HEK293 (cell line): ENCODE measurements at regions not wholly inside any gene's neighbourhood (a gene's known extent, or its start where the extent isn't known, plus 50 kb on each side); places are given as distances from the start of the nearest gene placed in this dataset.

ENCODE experiments used
- CTCF ChIA-PET: fragments of 350-600 bp; formaldehyde crosslinking; extraction: SDS; loops from one replicate; lab custom pipeline; 2021; ENCODE audit warnings: antibody characterized with exemption; lab: Yijun Ruan, JAX
- POLR2A ChIA-PET: fragments of 300-600 bp; formaldehyde crosslinking; extraction: SDS; loops from one replicate; lab custom pipeline; 2020; ENCODE audit warnings: antibody characterized with exemption, inconsistent platforms; lab: Yijun Ruan, JAX
- H3K27ac ChIP-seq: fragments of 200-500 bp; sonication (Bioruptor generic); 2 replicates; pipeline ENCODE4 v1.5.1; 2014; ENCODE audit warnings: low read depth, low read length, control low read depth, inconsistent platforms; ENCODE audit errors: extremely low read depth
- H3K36me3 ChIP-seq, 2 experiments: fragments of 200-500 bp in 1 of 2; sonication (Bioruptor generic) in 1 of 2; 1 replicate in 1 of 2; 2 replicates in 1 of 2; pipeline ENCODE4 v1.5.1; 2014 to 2017; ENCODE audit warnings: inconsistent platforms in 2 of 2, low read length in 2 of 2; ENCODE audit not compliant: control insufficient read depth in 2 of 2, insufficient read depth in 1 of 2
- H3K4me1 ChIP-seq: fragments of 200-500 bp; sonication (Bioruptor generic); 2 replicates; pipeline ENCODE4 v1.5.1; 2014; ENCODE audit warnings: mild to moderate bottlenecking, low read length, inconsistent platforms; ENCODE audit not compliant: control insufficient read depth, insufficient read depth
- H3K4me3 ChIP-seq: 2 replicates; pipeline ENCODE4 v1.5.1; 2011; ENCODE audit warnings: low read depth, mild to moderate bottlenecking, control low read depth, low read length, moderate library complexity
- H3K9me3 ChIP-seq: fragments of 200-500 bp; sonication (Bioruptor generic); 2 replicates; pipeline ENCODE4 v1.5.1; 2014; ENCODE audit warnings: low read depth, low read length, inconsistent platforms; ENCODE audit not compliant: control insufficient read depth, insufficient read depth
- GFI1B ChIP-seq: fragments of 450-650 bp; formaldehyde crosslinking; IDR thresholded peaks from 2 replicates; pipeline ENCODE4 v1.5.1; 2016; ENCODE audit warnings: missing biosample characterization, missing genetic modification characterization
- GLI4 ChIP-seq: fragments of 450-650 bp; formaldehyde crosslinking; IDR thresholded peaks from 2 replicates; pipeline ENCODE4 v1.5.1; 2016; ENCODE audit warnings: missing biosample characterization, missing genetic modification characterization
- GLIS1 ChIP-seq: fragments of 450-650 bp; formaldehyde crosslinking; IDR thresholded peaks from 2 replicates; pipeline ENCODE4 v1.5.1; 2016; ENCODE audit warnings: missing biosample characterization, missing genetic modification characterization
- HOXD13 ChIP-seq: sonication (generic); formaldehyde crosslinking; IDR thresholded peaks from 2 replicates; pipeline ENCODE4 v1.8.0; 2022; ENCODE audit warnings: missing genetic modification reagents, borderline replicate concordance
- KLF10 ChIP-seq: fragments of 450-650 bp; IDR thresholded peaks from 2 replicates; pipeline ENCODE4 v1.5.1; 2018; ENCODE audit warnings: missing biosample characterization, mild to moderate bottlenecking, missing genetic modification characterization
- PRDM10 ChIP-seq: fragments of 450-650 bp; formaldehyde crosslinking; IDR thresholded peaks from 2 replicates; pipeline ENCODE4 v1.5.1; 2016; ENCODE audit warnings: missing biosample characterization, missing genetic modification characterization
- SCRT2 ChIP-seq: fragments of 450-650 bp; formaldehyde crosslinking; IDR thresholded peaks from 2 replicates; pipeline ENCODE4 v1.5.1; 2016; ENCODE audit warnings: missing biosample characterization, missing genetic modification characterization
- SP7 ChIP-seq: fragments of 450-650 bp; formaldehyde crosslinking; IDR thresholded peaks from 2 replicates; pipeline ENCODE4 v1.5.1; 2016; ENCODE audit warnings: missing biosample characterization, missing genetic modification characterization
- ZBTB49 ChIP-seq: fragments of 450-650 bp; formaldehyde crosslinking; IDR thresholded peaks from 2 replicates; pipeline ENCODE4 v1.5.1; 2016; ENCODE audit warnings: missing biosample characterization, missing genetic modification characterization, low read depth
- ZNF112 ChIP-seq: fragments of 450-650 bp; formaldehyde crosslinking; IDR thresholded peaks from 2 replicates; pipeline ENCODE4 v1.5.0; 2017; ENCODE audit warnings: missing biosample characterization, missing genetic modification characterization
- ZNF121 ChIP-seq: fragments of 450-650 bp; formaldehyde crosslinking; IDR thresholded peaks from 2 replicates; pipeline ENCODE4 v1.5.1; 2016; ENCODE audit warnings: missing biosample characterization, missing genetic modification characterization
- ZNF132 ChIP-seq: fragments of 450-650 bp; formaldehyde crosslinking; IDR thresholded peaks from 2 replicates; pipeline ENCODE4 v1.5.1; 2017; ENCODE audit warnings: missing biosample characterization, missing genetic modification characterization, borderline replicate concordance
- ZNF133 ChIP-seq: fragments of 450-650 bp; formaldehyde crosslinking; IDR thresholded peaks from 2 replicates; pipeline ENCODE4 v1.5.1; 2016; ENCODE audit warnings: missing biosample characterization, missing genetic modification characterization
- ZNF140 ChIP-seq: fragments of 450-650 bp; formaldehyde crosslinking; IDR thresholded peaks from 2 replicates; pipeline ENCODE4 v1.5.1; 2016; ENCODE audit warnings: missing biosample characterization, missing genetic modification characterization
- ZNF274 ChIP-seq, 2 experiments: fragments of 200-500 bp in 1 of 2; fragments of 450-650 bp in 1 of 2; sonication (Bioruptor generic) in 1 of 2; formaldehyde crosslinking in 1 of 2; IDR thresholded peaks; 2 replicates each; pipeline versions ENCODE4 v1.5.1 to v1.6.1; 2014 to 2016; ENCODE audit warnings: borderline replicate concordance in 1 of 2, inconsistent platforms in 1 of 2, low read length in 1 of 2, missing biosample characterization in 1 of 2, missing genetic modification characterization in 1 of 2
- ZNF366 ChIP-seq: fragments of 450-650 bp; formaldehyde crosslinking; conservative IDR thresholded peaks from 2 replicates; pipeline ENCODE4 v1.5.1; 2016; ENCODE audit warnings: missing biosample characterization, missing genetic modification characterization
- ZNF404 ChIP-seq: fragments of 450-650 bp; formaldehyde crosslinking; IDR thresholded peaks from 2 replicates; pipeline ENCODE4 v1.5.1; 2017; ENCODE audit warnings: missing biosample characterization, missing genetic modification characterization
- ZNF48 ChIP-seq: fragments of 450-650 bp; formaldehyde crosslinking; IDR thresholded peaks from 2 replicates; pipeline ENCODE4 v1.5.1; 2016; ENCODE audit warnings: missing biosample characterization, missing genetic modification characterization
- ZNF549 ChIP-seq: fragments of 450-650 bp; IDR thresholded peaks from 2 replicates; pipeline ENCODE4 v1.5.1; 2018; ENCODE audit warnings: missing biosample characterization, missing genetic modification characterization, mild to moderate bottlenecking, inconsistent platforms, moderate library complexity
- ZNF610 ChIP-seq: fragments of 450-650 bp; formaldehyde crosslinking; IDR thresholded peaks from 2 replicates; pipeline ENCODE4 v1.5.1; 2016; ENCODE audit warnings: missing biosample characterization, missing genetic modification characterization, borderline replicate concordance
- ZNF624 ChIP-seq: fragments of 450-650 bp; formaldehyde crosslinking; IDR thresholded peaks from 2 replicates; pipeline ENCODE4 v1.5.1; 2017; ENCODE audit warnings: missing biosample characterization, missing genetic modification characterization
- ZNF626 ChIP-seq: fragments of 450-650 bp; sonication (Bioruptor Pico); formaldehyde crosslinking; IDR thresholded peaks from 2 replicates; pipeline ENCODE4 v1.5.1; 2018; ENCODE audit warnings: missing biosample characterization, missing genetic modification characterization, inconsistent platforms
- ZSCAN16 ChIP-seq: fragments of 450-650 bp; formaldehyde crosslinking; IDR thresholded peaks from 2 replicates; pipeline ENCODE4 v1.5.1; 2016; ENCODE audit warnings: missing biosample characterization, missing genetic modification characterization
- TF ChIP-seq, protein P1 (sequence below): fragments of 450-650 bp; formaldehyde crosslinking; IDR thresholded peaks from 2 replicates; pipeline ENCODE4 v1.5.1; 2016; ENCODE audit warnings: missing biosample characterization, missing genetic modification characterization

DNA sequence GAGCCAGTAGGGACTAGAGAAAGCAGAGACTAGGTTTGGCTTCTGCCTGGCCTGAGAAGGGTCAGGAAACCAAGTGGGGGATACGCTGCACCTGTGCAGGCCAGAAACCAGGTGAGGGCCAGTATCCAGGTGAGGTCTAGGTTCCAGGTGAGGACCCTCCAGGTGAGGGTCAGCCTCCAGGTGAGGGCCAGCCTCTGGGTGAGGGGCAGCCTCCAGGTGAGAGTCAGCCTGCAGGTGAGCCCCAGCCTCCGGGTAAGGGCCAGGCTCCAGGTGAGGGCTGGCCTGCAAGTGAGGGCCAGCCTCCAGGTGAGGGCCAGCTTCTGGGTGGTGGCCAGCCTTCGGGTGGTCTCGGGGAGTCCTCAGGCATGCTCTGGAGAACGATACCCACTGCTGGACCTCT lies 238.8 kb downstream of the USP46 start:
- H3K36me3 ChIP-seq, result no peaks in the 10 kb centered on the region
- CTCF ChIA-PET, result no interaction called here
- TF ChIP-seq KLF10 (tag by site-specific recombination) (no peak), GLIS1 (tag by site-specific recombination) (no peak), ZNF549 (no peak), ZNF112 (tag by site-specific recombination) (no peak), ZNF624 (no peak), SCRT2 (no peak), GFI1B (tag by site-specific recombination) (no peak), ZNF626 (tag by site-specific recombination) (no peak), ZNF48 (tag by site-specific recombination) (no peak), ZNF133 (tag by site-specific recombination) (no peak), HOXD13 (no peak), ZNF610 (tag by site-specific recombination) (no peak), ZNF366 (tag by site-specific recombination) (no peak), ZNF132 (no peak)
- TF ChIP-seq, protein P1, sequence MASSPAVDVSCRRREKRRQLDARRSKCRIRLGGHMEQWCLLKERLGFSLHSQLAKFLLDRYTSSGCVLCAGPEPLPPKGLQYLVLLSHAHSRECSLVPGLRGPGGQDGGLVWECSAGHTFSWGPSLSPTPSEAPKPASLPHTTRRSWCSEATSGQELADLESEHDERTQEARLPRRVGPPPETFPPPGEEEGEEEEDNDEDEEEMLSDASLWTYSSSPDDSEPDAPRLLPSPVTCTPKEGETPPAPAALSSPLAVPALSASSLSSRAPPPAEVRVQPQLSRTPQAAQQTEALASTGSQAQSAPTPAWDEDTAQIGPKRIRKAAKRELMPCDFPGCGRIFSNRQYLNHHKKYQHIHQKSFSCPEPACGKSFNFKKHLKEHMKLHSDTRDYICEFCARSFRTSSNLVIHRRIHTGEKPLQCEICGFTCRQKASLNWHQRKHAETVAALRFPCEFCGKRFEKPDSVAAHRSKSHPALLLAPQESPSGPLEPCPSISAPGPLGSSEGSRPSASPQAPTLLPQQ (tag by site-specific recombination), result no peak
- H3K27ac ChIP-seq, result no peak overlapping the region
- POLR2A ChIA-PET, result no interaction called here
- no peaks in the 10 kb centered on the region for H3K9me3 ChIP-seq
- no peaks in the 10 kb centered on the region for H3K4me1 ChIP-seq
- H3K4me3 ChIP-seq, result no peak overlapping the region

DNA sequence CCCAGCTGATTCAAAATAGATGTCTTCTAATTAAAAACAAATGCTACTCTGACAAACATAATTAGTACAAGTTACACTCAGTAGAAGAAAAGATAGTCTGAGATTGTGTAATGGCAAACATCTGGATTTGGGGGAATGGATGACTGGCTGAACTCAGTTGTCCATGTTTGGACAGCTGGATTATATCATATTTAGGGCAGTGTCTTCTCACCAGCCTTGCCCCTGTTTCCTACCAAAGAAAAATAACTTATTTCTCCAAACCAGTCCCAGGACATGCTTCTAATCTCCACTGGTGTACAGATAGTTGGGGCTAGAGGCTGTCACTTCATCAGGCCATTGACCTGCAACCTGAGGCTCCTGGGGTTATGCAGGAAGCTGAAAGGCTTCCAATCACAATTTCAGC lies 237.3 kb downstream of the USP46 start:
- ChIA-PET POLR2A (no interaction called here), CTCF (interaction anchor here (0.7 kb wide), 1 partner anchor 83 kb away, joined by 3 read pairs; no protein-coding TSS in a partner anchor)
- Histone ChIP-seq H3K27ac (no peak overlapping the region), H3K9me3 (no peaks in the 10 kb centered on the region), H3K4me1 (no peaks in the 10 kb centered on the region), H3K4me3 (no peak overlapping the region), H3K36me3 (no peaks in the 10 kb centered on the region)
- no peak for TF ChIP-seq HOXD13
- TF ChIP-seq ZBTB49 (tag by site-specific recombination), result no peak
- TF ChIP-seq ZNF274 (IDR thresholded peaks at IDR 0.05; ENCODE audit: low read length), result no peak
- TF ChIP-seq ZNF274 (tag by site-specific recombination; IDR thresholded peaks at IDR 0.05; ENCODE audit: borderline replicate concordance), result no peak
- TF ChIP-seq ZNF404 (tag by site-specific recombination), result no peak
- no peak for TF ChIP-seq GLI4
- TF ChIP-seq PRDM10 (tag by site-specific recombination), result no peak
- TF ChIP-seq SP7 (tag by site-specific recombination), result no peak
- no peak for TF ChIP-seq ZNF140 (tag by site-specific recombination)
- TF ChIP-seq ZSCAN16 (tag by site-specific recombination), result no peak
- TF ChIP-seq ZNF121 (tag by site-specific recombination), result no peak
